IPS-15b (cell line): ENCODE measurements at regions not wholly inside any gene's neighbourhood (a gene's known extent, or its start where the extent isn't known, plus 50 kb on each side); places are given as distances from the start of the nearest gene placed in this dataset.
"Not testable (repeated sequence)": the region's sequence is repeated elsewhere in the genome, so short reads cannot be mapped to it uniquely, and the experiment has no call there.

Experiments
- H3K27me3 ChIP-seq: one replicate; pipeline ENCODE4 v1.6.1; 2013; ENCODE audit warnings: low read length; ENCODE audit not compliant: control insufficient read depth, insufficient read depth
- H3K36me3 ChIP-seq: one replicate; pipeline ENCODE4 v1.6.1; 2013; ENCODE audit warnings: low read length; ENCODE audit not compliant: control insufficient read depth, insufficient read depth
- H3K4me1 ChIP-seq: one replicate; pipeline ENCODE4 v1.6.1; 2013; ENCODE audit warnings: mild to moderate bottlenecking, low read length; ENCODE audit not compliant: control insufficient read depth, insufficient read depth
- H3K4me3 ChIP-seq: one replicate; pipeline ENCODE4 v1.5.1; 2013; ENCODE audit warnings: low read depth, low read length
- H3K9ac ChIP-seq: one replicate; pipeline ENCODE4 v1.6.1; 2013; ENCODE audit warnings: low read depth, mild to moderate bottlenecking, low read length
- H3K9me3 ChIP-seq: one replicate; pipeline ENCODE4 v1.6.1; 2013; ENCODE audit warnings: mild to moderate bottlenecking, low read length; ENCODE audit not compliant: control insufficient read depth, insufficient read depth

GRCh38 chrX:131219271-131219670, 69.8 kb downstream of the IGSF1 start:
- Histone ChIP-seq H3K9ac (no peak overlapping the region), H3K36me3 (no peaks in the 10 kb centered on the region), H3K4me1 (peaks cover 4% of the 10 kb centered on the region), H3K9me3 (no peaks in the 10 kb centered on the region), H3K27me3 (no peaks in the 10 kb centered on the region), H3K4me3 (no peak overlapping the region)

GRCh38 chrX:131217989-131218388, 71.1 kb downstream of the IGSF1 start:
- no peaks in the 10 kb centered on the region for H3K9me3 ChIP-seq
- H3K4me1 ChIP-seq, result peaks cover 11% of the 10 kb centered on the region
- H3K4me3 ChIP-seq, result no peak overlapping the region
- no peaks in the 10 kb centered on the region for H3K27me3 ChIP-seq
- no peaks in the 10 kb centered on the region for H3K36me3 ChIP-seq
- H3K9ac ChIP-seq, result no peak overlapping the region

DNA sequence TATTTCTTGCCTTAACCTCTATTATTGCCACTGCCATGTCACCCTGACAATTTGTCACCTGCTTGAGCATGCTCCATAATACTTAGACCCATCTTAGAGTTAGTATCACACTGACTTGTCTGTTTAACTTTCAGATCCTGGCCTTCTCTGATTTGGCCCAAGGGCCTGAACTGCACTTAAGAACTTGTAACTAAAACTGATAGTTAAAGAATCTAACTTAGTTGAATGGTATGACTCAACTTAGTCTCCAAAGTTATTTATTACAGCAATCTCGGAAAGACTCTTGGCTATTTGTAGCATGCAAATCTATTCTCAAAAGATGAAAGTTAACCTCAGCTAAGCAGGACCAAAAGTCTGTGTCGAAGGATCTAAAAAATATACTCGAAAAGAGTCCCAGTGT, 72.3 kb downstream of the IGSF1 start:
- no peak overlapping the region for H3K4me3 ChIP-seq
- H3K9me3 ChIP-seq, result no peaks in the 10 kb centered on the region
- H3K9ac ChIP-seq, result no peak overlapping the region
- no peaks in the 10 kb centered on the region for H3K36me3 ChIP-seq
- peaks cover 15% of the 10 kb centered on the region for H3K4me1 ChIP-seq
- no peaks in the 10 kb centered on the region for H3K27me3 ChIP-seq

DNA sequence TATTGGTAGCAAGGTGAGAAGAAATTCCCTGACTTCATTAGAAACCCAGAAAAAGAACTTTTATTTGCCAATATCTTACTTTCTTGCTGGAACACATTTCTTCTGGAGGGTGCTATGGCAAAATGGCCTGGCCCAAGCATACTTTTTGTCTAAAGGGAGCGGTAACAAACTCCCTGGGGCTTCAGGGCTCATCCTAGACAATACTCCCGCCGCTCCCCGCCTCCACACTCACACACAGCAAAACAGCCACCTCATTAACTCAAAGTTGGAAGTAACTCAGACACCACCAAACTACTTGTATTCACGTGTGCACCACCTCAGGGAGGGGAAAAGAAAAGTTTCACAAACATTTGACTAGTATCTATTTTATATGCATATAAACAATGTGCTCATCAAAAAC, 75.7 kb downstream of the IGSF1 start:
- Histone ChIP-seq H3K4me3 (no peak overlapping the region), H3K9me3 (no peaks in the 10 kb centered on the region), H3K27me3 (no peaks in the 10 kb centered on the region), H3K36me3 (no peaks in the 10 kb centered on the region), H3K4me1 (peaks cover 15% of the 10 kb centered on the region), H3K9ac (no peak overlapping the region)

- H3K36me3 ChIP-seq, result no peaks in the 10 kb centered on the region
- H3K9ac ChIP-seq, result no peak overlapping the region
- H3K27me3 ChIP-seq, result no peaks in the 10 kb centered on the region
- no peak overlapping the region for H3K4me3 ChIP-seq
- H3K9me3 ChIP-seq, result no peaks in the 10 kb centered on the region
- H3K4me1 ChIP-seq, result peaks cover 3% of the 10 kb centered on the region
These were observed 86.3 kb downstream of the IGSF1 start for GRCh38 chrX:131202766-131203165.

- no peak overlapping the region for H3K4me3 ChIP-seq
- H3K9me3 ChIP-seq, result no peaks in the 10 kb centered on the region
- no peaks in the 10 kb centered on the region for H3K36me3 ChIP-seq
- no peak overlapping the region for H3K9ac ChIP-seq
- peaks cover 6% of the 10 kb centered on the region for H3K4me1 ChIP-seq
- no peaks in the 10 kb centered on the region for H3K27me3 ChIP-seq
These were observed 87.1 kb downstream of the IGSF1 start for GRCh38 chrX:131201986-131202385.

DNA sequence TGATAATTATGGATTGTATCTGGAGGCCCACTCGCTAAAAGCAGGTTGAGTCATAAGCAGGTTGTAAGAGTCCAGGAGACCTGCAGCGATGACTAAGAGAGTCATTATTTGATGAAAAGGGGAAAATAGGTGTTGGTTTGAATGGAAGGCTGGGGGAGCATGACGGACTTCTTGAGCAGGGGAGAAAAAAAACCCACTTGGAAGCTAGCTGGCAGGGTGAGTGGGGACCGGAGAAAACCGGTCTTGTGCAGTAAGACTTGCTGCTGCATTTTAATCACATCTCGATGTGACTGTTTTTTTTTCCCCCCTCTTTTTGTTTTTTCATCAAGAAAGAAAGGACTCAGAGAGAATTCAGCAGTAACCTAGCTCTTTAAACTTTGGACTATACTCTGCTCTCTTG, 90.0 kb downstream of the IGSF1 start:
- H3K9me3 ChIP-seq, result no peaks in the 10 kb centered on the region
- H3K4me3 ChIP-seq, result no peak overlapping the region
- H3K4me1 ChIP-seq, result peaks cover 6% of the 10 kb centered on the region
- H3K9ac ChIP-seq, result no peak overlapping the region
- H3K36me3 ChIP-seq, result no peaks in the 10 kb centered on the region
- no peaks in the 10 kb centered on the region for H3K27me3 ChIP-seq

GRCh38 chrX:131187206-131187605, 101.9 kb downstream of the IGSF1 start:
- no peak overlapping the region for H3K4me3 ChIP-seq
- no peaks in the 10 kb centered on the region for H3K27me3 ChIP-seq
- no peak overlapping the region for H3K9ac ChIP-seq
- no peaks in the 10 kb centered on the region for H3K9me3 ChIP-seq
- H3K36me3 ChIP-seq, result no peaks in the 10 kb centered on the region
- peaks cover 5% of the 10 kb centered on the region for H3K4me1 ChIP-seq

DNA sequence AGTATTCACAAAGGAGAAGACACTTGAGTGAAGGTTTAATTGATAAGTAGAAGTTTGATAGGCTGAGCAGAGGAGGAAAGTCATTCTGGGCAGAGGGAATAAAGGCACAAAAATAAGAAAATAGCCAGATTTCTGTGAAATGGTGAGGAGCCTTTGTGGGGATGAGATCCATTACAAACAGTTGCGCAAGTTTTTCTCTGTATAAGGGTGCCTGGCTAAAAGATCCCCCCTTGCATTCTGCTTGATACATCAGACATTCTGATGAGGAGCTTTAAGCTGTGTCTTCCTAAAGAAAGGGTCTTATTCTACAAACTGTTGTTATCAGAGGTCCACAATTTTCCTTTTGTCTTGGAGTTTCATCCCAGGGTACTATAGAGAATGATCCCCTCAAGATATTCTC, 112.0 kb downstream of the ARHGAP36 start:
- H3K9me3 ChIP-seq, result no peaks in the 10 kb centered on the region
- H3K36me3 ChIP-seq, result no peaks in the 10 kb centered on the region
- H3K4me1 ChIP-seq, result no peaks in the 10 kb centered on the region
- peaks cover 3% of the 10 kb centered on the region for H3K27me3 ChIP-seq
- no peak overlapping the region for H3K9ac ChIP-seq
- H3K4me3 ChIP-seq, result no peak overlapping the region

DNA sequence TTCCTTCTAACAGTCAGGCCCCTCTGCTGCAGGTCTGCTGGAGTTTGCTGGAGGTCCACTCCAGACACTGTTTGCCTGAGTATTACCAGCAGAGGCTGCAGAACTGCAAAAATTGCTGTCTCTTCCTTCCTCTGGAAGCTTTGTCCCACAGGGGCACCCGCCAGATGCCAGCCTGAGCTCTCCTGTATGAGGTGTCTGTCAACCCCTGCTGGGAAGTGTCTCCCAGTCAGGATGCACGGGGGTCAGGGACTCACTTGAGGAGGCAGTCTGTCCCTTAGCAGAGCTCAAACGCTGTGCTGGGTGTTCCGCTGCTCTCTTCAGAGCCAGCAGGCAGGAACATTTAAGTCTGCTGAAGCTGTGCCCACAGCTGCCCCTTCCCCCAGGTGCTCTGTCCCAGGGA, 105.5 kb downstream of the ARHGAP36 start:
- not testable (repeated sequence) for H3K4me1 ChIP-seq, H3K36me3 ChIP-seq, H3K9me3 ChIP-seq, H3K9ac ChIP-seq, H3K4me3 ChIP-seq, H3K27me3 ChIP-seq

- peaks cover 11% of the 10 kb centered on the region for H3K27me3 ChIP-seq
- peak overlapping the region; percentile 62 for H3K4me3 ChIP-seq
- not testable (repeated sequence) for H3K9me3 ChIP-seq, H3K9ac ChIP-seq, H3K4me1 ChIP-seq, H3K36me3 ChIP-seq
These were observed 99.5 kb downstream of the ARHGAP36 start for GRCh38 chrX:131157656-131158055.

GRCh38 chrX:131146702-131147101, 88.6 kb downstream of the ARHGAP36 start:
- no peaks in the 10 kb centered on the region for H3K27me3 ChIP-seq
- H3K4me1 ChIP-seq, result no peaks in the 10 kb centered on the region
- no peak overlapping the region for H3K4me3 ChIP-seq
- H3K9ac ChIP-seq, result no peak overlapping the region
- no peaks in the 10 kb centered on the region for H3K9me3 ChIP-seq
- no peaks in the 10 kb centered on the region for H3K36me3 ChIP-seq
